Esophagus squamous epithelium (tissue), 5 donors: ENCODE measurements at regions not wholly inside any gene's neighbourhood (a gene's known extent, or its start where the extent isn't known, plus 50 kb on each side); places are given as distances from the start of the nearest gene placed in this dataset.

Experiments used
- DNase-seq: peaks from one replicate; lab custom pipeline; 2025; lab: John Stamatoyannopoulos, UW
- H3K27ac ChIP-seq, 4 donors: fragments of 200-600 bp; sonication (generic); one replicate each; pipeline ENCODE4 v1.5.1; 2016 to 2019; ENCODE audit warnings: mild to moderate bottlenecking in 1 of 4
- H3K27me3 ChIP-seq, 4 donors: fragments of 200-600 bp; sonication (generic); 1 replicate in 3 of 4; 2 replicates in 1 of 4; pipeline versions ENCODE4 v1.5.1 to v1.6.0; 2017 to 2021; ENCODE audit warnings: antibody characterized with exemption in 1 of 4
- H3K36me3 ChIP-seq, 3 donors: fragments of 200-600 bp; sonication (generic); one replicate each; pipeline ENCODE4 v1.5.1; 2016 to 2019
- H3K4me1 ChIP-seq, 3 donors: fragments of 200-600 bp; sonication (generic); one replicate each; pipeline ENCODE4 v1.5.1; 2017 to 2019
- H3K4me3 ChIP-seq, 4 donors: fragments of 200-600 bp; sonication (generic); 1 replicate in 3 of 4; 2 replicates in 1 of 4; pipeline ENCODE4 v1.5.1; 2016 to 2019; ENCODE audit warnings: mild to moderate bottlenecking in 2 of 4, moderate library complexity in 1 of 4
- H3K9me3 ChIP-seq, 3 donors: fragments of 200-600 bp; sonication (generic); one replicate each; pipeline ENCODE4 v1.5.1; 2016 to 2019
- CTCF ChIP-seq, 6 experiments: fragments of 450-650 bp in 4 of 6; fragments of 200-600 bp in 2 of 6; sonication (generic) in 2 of 6; IDR thresholded peaks; one replicate each; pipeline ENCODE4 v1.5.1; 2016 to 2019; ENCODE audit warnings: antibody characterized with exemption in 6 of 6, mild to moderate bottlenecking in 4 of 6, moderate library complexity in 4 of 6
- POLR2A ChIP-seq, 4 donors: fragments of 450-650 bp; IDR thresholded peaks; one replicate each; pipeline ENCODE4 v1.6.1; 2017; ENCODE audit warnings: antibody characterized with exemption in 4 of 4, mild to moderate bottlenecking in 4 of 4, moderate library complexity in 3 of 4
- WGBS, 2 donors: methylation state at CpG; one replicate each; pipeline ENCODE4 v1.1.5; 2018; 5-methylcytosine and 5-hydroxymethylcytosine counted together
- intact Hi-C: fragments of 100-400 bp; cut with DNase I; formaldehyde crosslinking; loops from one replicate; pipeline ENCODE4 v1.15.0; 2022
- donor health status: DM: yes; HTN: yes; CAD: no.

GRCh38 chr5:124580925-124581737, 165.3 kb downstream of the ZNF608 start:
- no peaks in the 10 kb centered on the region for H3K36me3 ChIP-seq
- TF ChIP-seq POLR2A (IDR thresholded peaks at IDR 0.05) (no peak), CTCF (IDR thresholded peaks at IDR 0.05) (no peak)
- 63 to 64% methylated on average over 4 to 8 of the region's 9 CpGs for WGBS, 2 donors
- intact Hi-C loops = no loop called here
- H3K27me3 ChIP-seq = no peaks in the 10 kb centered on the region
- H3K27ac ChIP-seq = no peak overlapping the region
- H3K9me3 ChIP-seq = no peaks in the 10 kb centered on the region
- no peak overlapping the region for H3K4me3 ChIP-seq
- H3K4me1 ChIP-seq = peaks cover 0 to 12% (median 0%) of the 10 kb centered on the region in 3 donors
- no peak for DNase-seq

DNA sequence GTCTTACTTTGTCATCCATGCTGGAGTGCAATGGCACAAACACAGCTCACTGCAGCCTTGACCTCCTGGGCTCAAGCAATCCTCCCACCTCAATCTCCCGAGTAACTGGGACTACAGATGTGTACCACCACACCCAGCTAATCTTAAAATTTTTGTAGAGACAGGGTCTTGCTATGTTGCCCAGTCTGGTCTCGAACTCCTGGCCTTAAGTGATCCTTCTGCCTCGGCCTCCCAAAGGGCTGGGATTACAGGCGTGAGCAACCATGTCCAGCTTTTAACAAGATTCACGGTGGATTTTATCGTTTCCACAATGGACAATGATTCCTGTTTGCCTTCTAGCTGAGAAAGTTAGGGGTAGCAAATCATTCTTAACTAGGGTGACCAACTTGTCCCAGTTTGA, 165.9 kb downstream of the ZNF608 start:
- DNase-seq = no peak
- no peak overlapping the region for H3K27ac ChIP-seq

DNA sequence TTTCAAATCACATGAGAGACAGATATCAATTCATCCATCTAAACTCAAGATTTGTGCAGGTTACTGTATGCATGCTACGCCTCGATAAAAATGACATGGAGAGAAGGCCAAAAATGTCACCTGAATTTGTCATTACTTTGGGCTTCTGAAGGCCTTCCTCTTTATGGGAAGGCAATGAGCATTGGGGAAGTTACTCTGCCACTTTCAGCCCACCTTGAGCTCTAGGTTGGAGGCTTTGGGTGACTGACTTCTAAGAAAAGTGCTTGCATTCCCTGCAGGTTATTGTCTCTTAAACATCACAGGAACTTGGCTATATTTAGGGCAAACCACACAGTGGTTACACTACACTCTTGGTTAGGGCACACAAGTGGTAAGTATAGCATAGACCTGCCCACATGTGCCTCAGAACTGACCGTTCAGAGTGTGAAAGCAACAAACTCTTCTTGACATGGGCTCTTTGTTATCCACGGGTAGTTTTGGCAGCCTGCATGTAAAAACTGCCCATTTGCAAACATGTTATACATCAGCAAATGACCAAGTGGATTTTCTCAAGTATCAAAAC, 169.5 kb downstream of the ZNF608 start:
- intact Hi-C loops = no loop called here
- TF ChIP-seq CTCF (IDR thresholded peaks at IDR 0.05) (no peak), POLR2A (IDR thresholded peaks at IDR 0.05) (no peak)
- H3K4me1 ChIP-seq = no peaks in the 10 kb centered on the region
- H3K27me3 ChIP-seq = no peaks in the 10 kb centered on the region
- no peaks in the 10 kb centered on the region for H3K9me3 ChIP-seq
- H3K36me3 ChIP-seq = no peaks in the 10 kb centered on the region
- no peak overlapping the region for H3K4me3 ChIP-seq
- no peak overlapping the region for H3K27ac ChIP-seq
- DNase-seq = no peak
- 75 to 90% methylated on average over 4 of the region's 4 CpGs for WGBS, 2 donors

More for the DNA sequence above, 165.9 kb downstream of the ZNF608 start:
- TF ChIP-seq CTCF (IDR thresholded peaks at IDR 0.05) (no peak), POLR2A (IDR thresholded peaks at IDR 0.05) (no peak)
- Histone ChIP-seq H3K4me3 (no peak overlapping the region), H3K36me3 (no peaks in the 10 kb centered on the region), H3K27me3 (no peaks in the 10 kb centered on the region), H3K4me1 (peaks cover 0 to 12% (median 0%) of the 10 kb centered on the region in 3 donors), H3K9me3 (no peaks in the 10 kb centered on the region)
- 79 to 80% methylated on average over 5 to 6 of the region's 6 CpGs for WGBS, 2 donors
- intact Hi-C loops = no loop called here

DNA sequence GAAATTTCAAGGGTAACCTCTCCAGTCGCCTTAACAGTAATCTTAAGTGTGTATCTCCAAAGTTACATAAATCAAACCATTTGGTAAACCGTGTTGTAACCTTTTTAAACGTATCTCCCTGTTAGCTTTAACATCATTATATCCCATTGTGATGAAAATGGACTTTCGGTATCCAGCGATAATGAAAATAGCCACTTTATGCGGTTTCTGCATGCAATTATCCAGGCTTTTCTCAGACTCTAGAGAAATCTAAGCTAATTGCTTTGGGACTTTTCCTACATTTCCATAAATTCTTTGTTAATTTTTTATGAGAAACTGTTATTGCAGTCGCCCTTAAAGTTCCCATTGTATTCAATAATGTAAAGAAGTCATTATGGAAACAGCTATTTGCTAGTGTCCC, 170.7 kb downstream of the ZNF608 start:
- intact Hi-C loops = no loop called here
- no peak for TF ChIP-seq POLR2A (IDR thresholded peaks at IDR 0.05)
- TF ChIP-seq CTCF (IDR thresholded peaks at IDR 0.05) = no peak
- no peak for DNase-seq
- 88% methylated on average over 7 of the region's 7 CpGs for WGBS, 2 donors
- H3K4me1 ChIP-seq = no peaks in the 10 kb centered on the region
- H3K9me3 ChIP-seq = no peaks in the 10 kb centered on the region
- no peak overlapping the region for H3K4me3 ChIP-seq
- no peaks in the 10 kb centered on the region for H3K27me3 ChIP-seq
- no peak overlapping the region for H3K27ac ChIP-seq
- no peaks in the 10 kb centered on the region for H3K36me3 ChIP-seq
